HepG2 (cell line): ENCODE measurements at regions not wholly inside any gene's neighbourhood (a gene's known extent, or its start where the extent isn't known, plus 50 kb on each side); places are given as distances from the start of the nearest gene placed in this dataset.

Experiments used
- AHR ChIP-seq: IDR thresholded peaks from 2 replicates; pipeline ENCODE4 v1.6.1; 2018; ENCODE audit warnings: missing genetic modification reagents, missing compliant biosample characterization
- CREM ChIP-seq, 2 experiments: sonication (generic) in 1 of 2; formaldehyde crosslinking in 1 of 2; IDR thresholded peaks; 2 replicates each; pipeline versions ENCODE4 v1.4.0 to v1.6.1; 2016 to 2020; ENCODE audit warnings: antibody characterized with exemption in 1 of 2, mild to moderate bottlenecking in 1 of 2, missing genetic modification reagents in 1 of 2
- ELF1 ChIP-seq: sonication (generic); formaldehyde crosslinking; IDR thresholded peaks from 2 replicates; pipeline ENCODE4 v1.4.0; 2020; ENCODE audit warnings: missing genetic modification reagents
- NCOA2 ChIP-seq: sonication (generic); formaldehyde crosslinking; IDR thresholded peaks from 2 replicates; pipeline ENCODE4 v1.8.0; 2022; ENCODE audit warnings: inconsistent platforms
- NR3C1 ChIP-seq: sonication (generic); formaldehyde crosslinking; IDR thresholded peaks from 2 replicates; pipeline ENCODE4 v1.4.0; 2020; ENCODE audit warnings: missing genetic modification reagents
- POGZ ChIP-seq: sonication (generic); formaldehyde crosslinking; IDR thresholded peaks from 2 replicates; pipeline ENCODE4 v1.4.0; 2020; ENCODE audit warnings: mild to moderate bottlenecking, missing genetic modification reagents
- POLR2G ChIP-seq: fragments of 200-400 bp; formaldehyde crosslinking; IDR thresholded peaks from 2 replicates; pipeline ENCODE4 v1.6.1; 2018; ENCODE audit warnings: mild to moderate bottlenecking, low read depth, low read length, moderate library complexity
- PPARG ChIP-seq: conservative IDR thresholded peaks from 2 replicates; pipeline ENCODE4 v1.6.1; 2016; ENCODE audit warnings: missing biosample characterization, missing genetic modification reagents
- SNAPC2 ChIP-seq: sonication (generic); formaldehyde crosslinking; IDR thresholded peaks from 2 replicates; pipeline ENCODE4 v1.8.1; 2022; ENCODE audit warnings: mild to moderate bottlenecking, missing genetic modification reagents
- SRF ChIP-seq: IDR thresholded peaks from 2 replicates; pipeline ENCODE4 v1.6.1; 2011; ENCODE audit warnings: mild to moderate bottlenecking, low read depth, low read length, moderate library complexity
- TOE1 ChIP-seq: sonication (generic); formaldehyde crosslinking; IDR thresholded peaks from 2 replicates; pipeline ENCODE4 v1.4.0; 2020; ENCODE audit warnings: mild to moderate bottlenecking, missing genetic modification reagents
- ZBTB20 ChIP-seq: sonication (generic); formaldehyde crosslinking; IDR thresholded peaks from 2 replicates; pipeline ENCODE4 v1.8.1; 2023; ENCODE audit warnings: missing genetic modification reagents, low read depth, mild to moderate bottlenecking, borderline replicate concordance
- ZBTB37 ChIP-seq: sonication (generic); formaldehyde crosslinking; IDR thresholded peaks from 2 replicates; pipeline ENCODE4 v1.4.0; 2020; ENCODE audit warnings: mild to moderate bottlenecking, missing genetic modification reagents
- ZNF589 ChIP-seq: sonication (generic); formaldehyde crosslinking; conservative IDR thresholded peaks from 2 replicates; pipeline ENCODE4 v1.8.0; 2022; ENCODE audit warnings: mild to moderate bottlenecking, moderate library complexity, missing genetic modification reagents
- ZNF614 ChIP-seq: IDR thresholded peaks from 2 replicates; pipeline ENCODE4 v1.6.1; 2018; ENCODE audit warnings: missing biosample characterization, missing genetic modification reagents, inconsistent platforms, borderline replicate concordance
- ZNF616 ChIP-seq: sonication (generic); formaldehyde crosslinking; IDR thresholded peaks from 2 replicates; pipeline ENCODE4 v1.5.0; 2020; ENCODE audit warnings: low read depth, mild to moderate bottlenecking, missing genetic modification reagents
- ZNF746 ChIP-seq: sonication (generic); formaldehyde crosslinking; IDR thresholded peaks from 2 replicates; pipeline ENCODE4 v1.8.0; 2022; ENCODE audit warnings: mild to moderate bottlenecking, missing genetic modification reagents
- ZNF800 ChIP-seq: sonication (generic); formaldehyde crosslinking; IDR thresholded peaks from 2 replicates; pipeline ENCODE4 v1.4.0; 2020; ENCODE audit warnings: missing genetic modification reagents
- TF ChIP-seq, protein P1 (sequence below): IDR thresholded peaks from 2 replicates; pipeline ENCODE4 v1.6.1; 2016
- TF ChIP-seq, protein P2 (sequence below): sonication (generic); formaldehyde crosslinking; IDR thresholded peaks from 2 replicates; pipeline ENCODE4 v1.4.0; 2020; ENCODE audit warnings: missing genetic modification reagents; ENCODE audit errors: not compliant biosample characterization
- TF ChIP-seq, protein P3 (sequence below): sonication (generic); formaldehyde crosslinking; IDR thresholded peaks from 2 replicates; pipeline ENCODE4 v1.4.0; 2020; ENCODE audit warnings: mild to moderate bottlenecking, missing genetic modification reagents, borderline replicate concordance

DNA sequence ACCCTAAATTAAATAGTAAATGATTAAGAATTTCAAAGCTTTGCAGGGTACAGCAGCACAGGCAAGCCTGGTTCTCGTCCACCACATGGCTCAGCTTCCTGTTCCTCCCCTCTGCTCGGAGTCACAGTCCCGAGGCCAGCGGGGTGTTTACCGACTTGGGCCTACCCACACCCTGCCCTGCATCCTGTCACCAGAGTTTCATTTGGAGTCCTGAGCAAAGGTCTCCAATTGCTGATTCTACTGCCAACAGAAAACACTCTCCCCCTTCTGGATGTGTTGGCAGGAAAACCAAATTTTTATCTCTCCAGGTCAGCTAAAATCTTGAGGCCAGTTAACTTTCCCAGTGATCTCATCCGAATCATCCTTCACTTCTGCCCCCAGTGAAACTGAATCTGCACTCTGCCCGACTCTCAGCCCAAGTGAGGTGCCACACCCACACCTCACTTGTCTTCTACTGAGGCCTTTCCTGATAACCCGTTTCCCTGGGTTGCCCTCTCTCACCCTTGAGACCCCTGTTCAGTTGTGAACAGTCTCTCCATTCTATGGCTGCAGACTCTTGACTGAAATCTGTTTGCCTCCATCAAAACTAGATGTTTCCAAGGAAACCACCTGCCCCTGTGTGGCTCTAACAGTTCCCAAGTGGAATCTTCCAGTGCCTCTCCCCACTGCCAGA, 71.2 kb downstream of the VCPKMT start (continued):
- TF ChIP-seq, protein P1, sequence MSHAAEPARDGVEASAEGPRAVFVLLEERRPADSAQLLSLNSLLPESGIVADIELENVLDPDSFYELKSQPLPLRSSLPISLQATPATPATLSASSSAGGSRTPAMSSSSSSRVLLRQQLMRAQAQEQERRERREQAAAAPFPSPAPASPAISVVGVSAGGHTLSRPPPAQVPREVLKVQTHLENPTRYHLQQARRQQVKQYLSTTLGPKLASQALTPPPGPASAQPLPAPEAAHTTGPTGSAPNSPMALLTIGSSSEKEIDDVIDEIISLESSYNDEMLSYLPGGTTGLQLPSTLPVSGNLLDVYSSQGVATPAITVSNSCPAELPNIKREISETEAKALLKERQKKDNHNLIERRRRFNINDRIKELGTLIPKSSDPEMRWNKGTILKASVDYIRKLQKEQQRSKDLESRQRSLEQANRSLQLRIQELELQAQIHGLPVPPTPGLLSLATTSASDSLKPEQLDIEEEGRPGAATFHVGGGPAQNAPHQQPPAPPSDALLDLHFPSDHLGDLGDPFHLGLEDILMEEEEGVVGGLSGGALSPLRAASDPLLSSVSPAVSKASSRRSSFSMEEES (CRISPR knock-in tag): peak; percentile 91
- peak; percentile 81; the same call in 1 of the 2 replicates for TF ChIP-seq AHR
- TF ChIP-seq PPARG (CRISPR knock-in tag): peak; percentile 59; the same call in 1 of the 2 replicates
- TF ChIP-seq, protein P2, sequence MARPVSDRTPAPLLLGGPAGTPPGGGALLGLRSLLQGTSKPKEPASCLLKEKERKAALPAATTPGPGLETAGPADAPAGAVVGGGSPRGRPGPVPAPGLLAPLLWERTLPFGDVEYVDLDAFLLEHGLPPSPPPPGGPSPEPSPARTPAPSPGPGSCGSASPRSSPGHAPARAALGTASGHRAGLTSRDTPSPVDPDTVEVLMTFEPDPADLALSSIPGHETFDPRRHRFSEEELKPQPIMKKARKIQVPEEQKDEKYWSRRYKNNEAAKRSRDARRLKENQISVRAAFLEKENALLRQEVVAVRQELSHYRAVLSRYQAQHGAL (CRISPR knock-in tag): peak; percentile 81
- TF ChIP-seq POLR2G: peak; percentile 53; the same call in 1 of the 2 replicates
- TF ChIP-seq CREM (IDR thresholded peaks at IDR 0.05): 0 out of 2 replicates have a peak, but pooled peaks have one; percentile 13
- TF ChIP-seq CREM (CRISPR knock-in tag; IDR thresholded peaks at IDR 0.05): no peak
- TF ChIP-seq ZNF589 (CRISPR knock-in tag): no peak
- 0 out of 2 replicates have a peak, but pooled peaks have one; percentile 43 for TF ChIP-seq ZBTB37 (CRISPR knock-in tag)
- TF ChIP-seq, protein P3, sequence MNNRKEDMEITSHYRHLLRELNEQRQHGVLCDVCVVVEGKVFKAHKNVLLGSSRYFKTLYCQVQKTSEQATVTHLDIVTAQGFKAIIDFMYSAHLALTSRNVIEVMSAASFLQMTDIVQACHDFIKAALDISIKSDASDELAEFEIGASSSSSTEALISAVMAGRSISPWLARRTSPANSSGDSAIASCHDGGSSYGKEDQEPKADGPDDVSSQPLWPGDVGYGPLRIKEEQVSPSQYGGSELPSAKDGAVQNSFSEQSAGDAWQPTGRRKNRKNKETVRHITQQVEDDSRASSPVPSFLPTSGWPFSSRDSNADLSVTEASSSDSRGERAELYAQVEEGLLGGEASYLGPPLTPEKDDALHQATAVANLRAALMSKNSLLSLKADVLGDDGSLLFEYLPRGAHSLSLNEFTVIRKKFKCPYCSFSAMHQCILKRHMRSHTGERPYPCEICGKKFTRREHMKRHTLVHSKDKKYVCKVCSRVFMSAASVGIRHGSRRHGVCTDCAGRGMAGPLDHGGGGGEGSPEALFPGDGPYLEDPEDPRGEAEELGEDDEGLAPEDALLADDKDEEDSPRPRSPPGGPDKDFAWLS (CRISPR knock-in tag): no peak
- no peak for TF ChIP-seq ZNF616 (CRISPR knock-in tag)
- TF ChIP-seq SRF: no peak
- TF ChIP-seq ZNF614 (CRISPR knock-in tag): peak; percentile 68; the same call in 1 of the 2 replicates
- TF ChIP-seq NR3C1: no peak
- peak; percentile 69 for TF ChIP-seq ELF1 (CRISPR knock-in tag)
- TF ChIP-seq ZBTB20 (CRISPR knock-in tag): peak; percentile 58; the same call in 1 of the 2 replicates
- TF ChIP-seq NCOA2: peak; percentile 55
- no peak for TF ChIP-seq TOE1 (CRISPR knock-in tag)
- no peak for TF ChIP-seq ZNF800 (CRISPR knock-in tag)
- TF ChIP-seq POGZ (CRISPR knock-in tag): peak; percentile 77
- no peak for TF ChIP-seq SNAPC2 (CRISPR knock-in tag)
- peak; percentile 68; the same call in 1 of the 2 replicates for TF ChIP-seq ZNF746 (CRISPR knock-in tag)
